K562 (cell line): ENCODE measurements at regions not wholly inside any gene's neighbourhood (a gene's known extent, or its start where the extent isn't known, plus 50 kb on each side); places are given as distances from the start of the nearest gene placed in this dataset.

ENCODE experiments used
- CBX5 ChIP-seq: IDR thresholded peaks from 2 replicates; pipeline ENCODE4 v1.6.1; 2014; ENCODE audit warnings: low read depth, borderline replicate concordance
- CREM ChIP-seq: IDR thresholded peaks from 2 replicates; pipeline ENCODE4 v1.6.1; 2014; ENCODE audit warnings: antibody characterized with exemption, low read depth
- EZH2 ChIP-seq: IDR thresholded peaks from 2 replicates; pipeline ENCODE4 v1.6.1; 2012; ENCODE audit warnings: low read depth, mild to moderate bottlenecking, inconsistent platforms, low read length, borderline replicate concordance
- IRF2 ChIP-seq: sonication (generic); formaldehyde crosslinking; IDR thresholded peaks from 2 replicates; pipeline ENCODE4 v1.8.1; 2022; ENCODE audit warnings: mild to moderate bottlenecking, missing genetic modification reagents
- JUN ChIP-seq, 2 experiments: sonication (generic) in 1 of 2; formaldehyde crosslinking in 1 of 2; IDR thresholded peaks; 2 replicates each; pipeline versions ENCODE4 v1.6.1 to v1.8.0; 2012 to 2022; ENCODE audit warnings: borderline replicate concordance in 2 of 2, mild to moderate bottlenecking in 2 of 2, improper control_type of control experiment in 1 of 2, low read depth in 1 of 2, low read length in 1 of 2, missing genetic modification reagents in 1 of 2
- NFRKB ChIP-seq: fragments of 450-650 bp; IDR thresholded peaks from 2 replicates; pipeline ENCODE4 v1.6.1; 2016; ENCODE audit warnings: low read depth
- POLR2A ChIP-seq: fragments of 450-650 bp; conservative IDR thresholded peaks from 2 replicates; pipeline ENCODE4 v1.6.1; 2016
- SPI1 ChIP-seq: IDR thresholded peaks from 2 replicates; pipeline ENCODE4 v1.6.1; 2011; ENCODE audit warnings: low read depth, low read length, control low read depth, borderline replicate concordance
- ZNF644 ChIP-seq: fragments of 200-800 bp; sonication (Bioruptor generic); IDR thresholded peaks from 2 replicates; pipeline ENCODE4 v1.6.1; 2016; ENCODE audit warnings: low read depth, missing genetic modification characterization, missing compliant biosample characterization
- TF ChIP-seq, protein P1 (sequence below), 3 experiments: IDR thresholded peaks in 2 of 3; conservative IDR thresholded peaks in 1 of 3; 2 replicates each; pipeline ENCODE4 v1.5.1; 2011 to 2012; ENCODE audit warnings: low read length in 3 of 3, mild to moderate bottlenecking in 3 of 3, control low read depth in 2 of 3, improper control_type of control experiment in 1 of 3, inconsistent platforms in 1 of 3, low read depth in 1 of 3, mixed read lengths in 1 of 3, moderate library complexity in 1 of 3; ENCODE audit not compliant: insufficient read depth in 2 of 3
- TF ChIP-seq, protein P2 (sequence below): fragments of 450-650 bp; formaldehyde crosslinking; IDR thresholded peaks from 2 replicates; pipeline ENCODE4 v1.4.0; 2020; ENCODE audit warnings: mild to moderate bottlenecking, moderate library complexity

DNA sequence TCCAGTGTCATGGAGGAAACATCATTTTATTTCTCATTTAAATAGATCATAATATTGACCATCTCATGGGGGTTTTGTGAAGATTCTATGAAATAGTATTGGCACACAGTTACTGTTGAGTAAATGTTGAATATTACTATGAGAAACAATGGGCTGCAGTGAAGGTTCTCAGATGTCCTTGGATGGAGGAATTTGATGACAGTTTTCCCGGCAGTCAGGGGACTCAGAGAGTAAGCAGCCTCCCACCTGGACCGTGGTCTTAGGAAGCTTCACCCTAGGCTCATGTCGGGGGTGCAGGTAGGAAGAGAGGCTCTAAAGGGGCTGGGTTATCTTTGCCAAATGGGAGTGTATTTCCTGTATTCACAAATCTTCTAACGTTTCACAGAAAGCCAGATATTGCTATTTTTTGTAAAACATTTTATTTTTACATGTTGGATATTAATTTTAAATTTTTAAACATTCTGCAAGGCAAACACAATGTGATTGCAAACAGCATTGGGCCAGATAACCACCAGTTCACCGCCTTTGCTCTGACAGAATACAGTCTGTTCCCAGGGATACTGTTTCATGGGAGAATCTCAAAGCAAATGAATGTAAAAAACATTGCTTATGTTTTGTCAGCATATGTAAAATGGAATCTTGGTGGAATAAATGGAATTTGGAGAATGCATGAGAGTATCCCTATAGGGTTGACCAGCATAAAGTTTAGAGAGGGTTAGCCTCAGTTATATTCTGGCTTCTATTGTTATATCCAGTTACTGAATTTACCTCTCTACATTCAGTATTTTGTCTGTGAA lies 380.8 kb upstream of the TMEM132C start:
- TF ChIP-seq EZH2 (no peak), IRF2 (CRISPR knock-in tag) (no peak), CBX5 (no peak), ZNF644 (tag) (no peak), NFRKB (no peak), JUN (IDR thresholded peaks at IDR 0.05; ENCODE audit: borderline replicate concordance, low read depth, low read length) (no peak), JUN (CRISPR knock-in tag; IDR thresholded peaks at IDR 0.05; ENCODE audit: borderline replicate concordance) (no peak), SPI1 (no peak), CREM (no peak), POLR2A (no peak)
- TF ChIP-seq, protein P1, sequence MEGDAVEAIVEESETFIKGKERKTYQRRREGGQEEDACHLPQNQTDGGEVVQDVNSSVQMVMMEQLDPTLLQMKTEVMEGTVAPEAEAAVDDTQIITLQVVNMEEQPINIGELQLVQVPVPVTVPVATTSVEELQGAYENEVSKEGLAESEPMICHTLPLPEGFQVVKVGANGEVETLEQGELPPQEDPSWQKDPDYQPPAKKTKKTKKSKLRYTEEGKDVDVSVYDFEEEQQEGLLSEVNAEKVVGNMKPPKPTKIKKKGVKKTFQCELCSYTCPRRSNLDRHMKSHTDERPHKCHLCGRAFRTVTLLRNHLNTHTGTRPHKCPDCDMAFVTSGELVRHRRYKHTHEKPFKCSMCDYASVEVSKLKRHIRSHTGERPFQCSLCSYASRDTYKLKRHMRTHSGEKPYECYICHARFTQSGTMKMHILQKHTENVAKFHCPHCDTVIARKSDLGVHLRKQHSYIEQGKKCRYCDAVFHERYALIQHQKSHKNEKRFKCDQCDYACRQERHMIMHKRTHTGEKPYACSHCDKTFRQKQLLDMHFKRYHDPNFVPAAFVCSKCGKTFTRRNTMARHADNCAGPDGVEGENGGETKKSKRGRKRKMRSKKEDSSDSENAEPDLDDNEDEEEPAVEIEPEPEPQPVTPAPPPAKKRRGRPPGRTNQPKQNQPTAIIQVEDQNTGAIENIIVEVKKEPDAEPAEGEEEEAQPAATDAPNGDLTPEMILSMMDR (IDR thresholded peaks at IDR 0.05 in 2 of 3, conservative IDR thresholded peaks at IDR 0.05 in 1 of 3; ENCODE audit: insufficient read depth in 2 of 3, low read depth in 1 of 3, low read length in 3 of 3) = no peak
- TF ChIP-seq, protein P2, sequence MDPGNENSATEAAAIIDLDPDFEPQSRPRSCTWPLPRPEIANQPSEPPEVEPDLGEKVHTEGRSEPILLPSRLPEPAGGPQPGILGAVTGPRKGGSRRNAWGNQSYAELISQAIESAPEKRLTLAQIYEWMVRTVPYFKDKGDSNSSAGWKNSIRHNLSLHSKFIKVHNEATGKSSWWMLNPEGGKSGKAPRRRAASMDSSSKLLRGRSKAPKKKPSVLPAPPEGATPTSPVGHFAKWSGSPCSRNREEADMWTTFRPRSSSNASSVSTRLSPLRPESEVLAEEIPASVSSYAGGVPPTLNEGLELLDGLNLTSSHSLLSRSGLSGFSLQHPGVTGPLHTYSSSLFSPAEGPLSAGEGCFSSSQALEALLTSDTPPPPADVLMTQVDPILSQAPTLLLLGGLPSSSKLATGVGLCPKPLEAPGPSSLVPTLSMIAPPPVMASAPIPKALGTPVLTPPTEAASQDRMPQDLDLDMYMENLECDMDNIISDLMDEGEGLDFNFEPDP (CRISPR knock-in tag) = no peak
